ENCODE measurements at regions not wholly inside any gene's neighbourhood (a gene's known extent, or its start where the extent isn't known, plus 50 kb on each side); places are given as distances from the start of the nearest gene placed in this dataset.

DNA sequence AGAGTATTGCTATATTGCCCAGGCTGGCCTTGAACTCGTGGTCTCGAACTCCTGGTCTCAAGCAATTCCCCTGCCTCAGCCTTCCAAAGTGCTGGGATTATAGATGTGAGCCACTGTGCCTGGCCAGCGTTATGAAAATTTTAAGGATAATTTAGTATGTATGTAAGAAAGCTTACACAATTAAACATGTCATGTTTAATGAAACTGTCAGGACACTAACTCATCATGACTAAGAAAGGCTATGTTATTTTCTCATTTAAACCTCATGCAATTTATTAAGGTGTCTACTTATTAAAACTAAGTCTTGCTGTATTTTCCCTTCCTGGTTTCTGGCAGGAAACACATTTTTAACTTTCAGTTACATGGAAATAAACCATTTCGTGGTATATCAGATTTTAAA lies 106.8 kb upstream of the ATP10A start:
- no peak for DNase-seq (ENCODE audit: low read depth)

DNA sequence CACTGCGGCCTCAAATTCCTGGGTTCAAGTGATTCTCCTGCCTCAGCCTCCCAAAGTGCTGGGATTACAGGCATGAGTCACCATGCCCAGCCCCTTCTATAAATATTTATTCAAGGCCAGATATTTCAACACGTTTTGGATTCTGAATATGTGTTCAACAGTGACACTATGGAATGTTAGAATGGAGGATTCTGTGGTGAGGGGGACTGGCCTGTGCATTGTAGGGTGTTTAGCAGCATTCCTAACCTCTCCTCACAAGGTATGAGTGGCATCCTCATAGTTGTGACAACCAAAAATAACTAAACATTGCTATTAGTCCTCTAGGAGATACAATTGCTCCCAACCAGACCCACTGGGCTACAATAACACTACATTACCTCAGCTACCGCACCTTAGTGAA lies 104.0 kb upstream of the ATP10A start:
- no peak for DNase-seq (ENCODE audit: low read depth)

DNA sequence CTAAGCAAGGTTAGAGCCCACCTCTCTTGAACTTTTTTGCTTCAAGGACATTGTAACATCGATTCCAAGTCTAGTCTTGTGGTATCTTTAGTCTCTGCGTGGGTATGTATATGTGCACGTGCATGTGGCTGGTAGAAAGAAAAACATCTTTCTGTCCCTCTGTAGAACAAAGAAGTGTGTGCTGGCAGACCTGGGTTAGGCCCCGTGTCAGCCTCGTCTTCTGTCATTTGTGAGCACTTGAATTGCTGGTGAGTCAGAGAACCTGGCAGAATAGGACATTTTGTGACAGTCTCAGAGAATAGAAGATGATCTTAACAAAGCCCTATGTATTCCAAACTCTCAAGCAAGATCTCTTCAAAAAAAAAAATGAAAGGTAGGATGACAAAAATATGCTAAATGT lies 102.2 kb upstream of the ATP10A start:
- DNase-seq (ENCODE audit: low read depth) = no peak

DNA sequence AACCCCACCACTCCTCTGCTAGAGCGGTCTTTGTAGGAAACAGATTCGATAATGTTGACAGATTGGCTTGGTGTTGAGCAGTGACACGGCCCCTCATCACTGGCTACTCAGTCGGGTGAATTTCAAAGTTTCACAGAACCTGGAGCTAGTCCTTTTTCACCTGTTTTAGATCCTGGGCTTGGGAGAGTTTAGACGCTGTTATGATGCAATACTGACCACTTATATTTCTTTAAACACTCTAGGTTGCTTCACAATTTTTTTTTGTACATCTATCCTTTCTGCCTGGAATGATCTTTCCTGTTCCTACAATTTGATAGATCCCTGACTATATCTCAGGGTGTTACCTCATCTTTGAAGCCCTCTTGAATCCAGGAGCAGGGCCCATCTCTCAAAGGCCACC lies 97.1 kb upstream of the ATP10A start:
- no peak for DNase-seq (ENCODE audit: low read depth)

DNA sequence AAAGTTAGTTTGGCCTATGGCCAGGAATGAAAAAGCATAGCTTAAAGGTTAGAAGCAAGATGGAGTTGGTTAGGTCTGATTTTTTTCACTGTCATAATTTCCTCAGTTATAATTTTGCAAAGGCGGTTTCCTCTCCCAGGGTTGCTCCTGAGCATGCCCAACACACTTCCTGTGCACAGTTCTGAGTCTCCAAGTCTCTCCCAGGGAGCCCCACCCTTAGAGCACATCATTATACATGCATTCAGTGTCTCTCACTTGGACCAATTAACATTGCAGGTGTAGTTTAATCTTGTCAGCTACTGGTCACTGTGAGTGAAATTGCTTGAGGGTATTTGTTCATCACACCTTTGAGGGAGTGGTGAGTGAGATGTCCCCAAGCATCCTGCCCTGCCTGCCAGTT lies 96.0 kb upstream of the ATP10A start:
- no peak for DNase-seq (ENCODE audit: low read depth)

DNA sequence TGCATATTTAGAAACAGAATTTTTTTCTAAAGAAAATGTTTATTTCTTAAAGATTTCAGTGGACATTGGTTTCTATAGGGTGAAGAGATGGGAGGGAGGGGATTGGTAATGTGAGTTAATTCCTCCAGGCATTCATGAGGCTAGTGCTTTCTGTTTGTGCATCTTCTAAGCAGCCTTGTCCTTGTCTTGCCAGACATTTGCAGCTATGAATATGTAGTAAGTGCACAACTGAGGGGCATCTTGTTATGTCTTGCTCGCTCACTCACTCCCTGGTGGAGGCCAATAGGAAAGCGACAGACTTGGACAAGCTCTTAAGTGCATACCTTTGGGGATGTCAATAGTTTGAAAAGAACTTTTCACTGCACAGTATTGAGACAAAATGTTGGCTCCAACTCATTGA lies 92.5 kb upstream of the ATP10A start:
- DNase-seq (ENCODE audit: low read depth) = no peak

DNA sequence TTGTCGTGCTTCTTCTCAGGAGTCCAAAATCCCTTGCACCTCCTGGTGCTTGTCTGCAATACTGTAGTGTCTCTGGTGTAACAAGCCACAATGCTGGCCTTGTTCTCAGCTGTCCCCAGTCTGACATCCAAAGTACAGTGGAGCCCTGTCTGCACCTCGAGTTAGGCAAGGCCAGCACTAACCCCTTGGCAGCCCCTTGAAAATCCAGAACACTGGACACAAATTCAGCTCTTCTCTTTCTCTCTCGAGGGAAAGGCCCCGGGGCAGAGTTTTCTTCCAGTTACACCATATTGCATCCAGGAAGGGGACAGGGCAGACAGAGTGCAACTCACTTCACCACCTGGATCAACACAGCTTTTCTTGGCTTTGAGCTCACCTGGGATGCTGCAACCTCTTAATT lies 91.3 kb upstream of the ATP10A start:
- DNase-seq (ENCODE audit: low read depth) = no peak

DNA sequence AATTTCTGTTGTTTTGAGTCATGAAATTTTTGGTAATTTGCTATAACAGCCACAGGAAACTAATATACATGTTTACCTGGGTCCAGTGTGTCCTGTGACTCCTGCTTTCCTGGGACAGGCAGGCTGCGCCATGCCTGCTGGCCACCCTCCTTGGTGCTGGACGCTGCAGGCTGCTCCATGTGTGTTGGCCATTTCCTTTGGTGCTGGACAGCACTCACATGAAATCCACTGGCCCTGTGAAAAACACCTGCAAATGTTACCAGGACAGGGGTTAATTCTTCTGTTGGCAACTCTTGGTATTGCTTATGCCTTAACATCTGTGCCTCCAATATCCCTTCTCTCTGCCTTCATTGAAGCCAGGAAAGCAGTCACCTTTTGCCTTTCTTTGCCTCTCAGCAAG lies 86.9 kb upstream of the ATP10A start:
- DNase-seq (ENCODE audit: low read depth) = no peak

DNA sequence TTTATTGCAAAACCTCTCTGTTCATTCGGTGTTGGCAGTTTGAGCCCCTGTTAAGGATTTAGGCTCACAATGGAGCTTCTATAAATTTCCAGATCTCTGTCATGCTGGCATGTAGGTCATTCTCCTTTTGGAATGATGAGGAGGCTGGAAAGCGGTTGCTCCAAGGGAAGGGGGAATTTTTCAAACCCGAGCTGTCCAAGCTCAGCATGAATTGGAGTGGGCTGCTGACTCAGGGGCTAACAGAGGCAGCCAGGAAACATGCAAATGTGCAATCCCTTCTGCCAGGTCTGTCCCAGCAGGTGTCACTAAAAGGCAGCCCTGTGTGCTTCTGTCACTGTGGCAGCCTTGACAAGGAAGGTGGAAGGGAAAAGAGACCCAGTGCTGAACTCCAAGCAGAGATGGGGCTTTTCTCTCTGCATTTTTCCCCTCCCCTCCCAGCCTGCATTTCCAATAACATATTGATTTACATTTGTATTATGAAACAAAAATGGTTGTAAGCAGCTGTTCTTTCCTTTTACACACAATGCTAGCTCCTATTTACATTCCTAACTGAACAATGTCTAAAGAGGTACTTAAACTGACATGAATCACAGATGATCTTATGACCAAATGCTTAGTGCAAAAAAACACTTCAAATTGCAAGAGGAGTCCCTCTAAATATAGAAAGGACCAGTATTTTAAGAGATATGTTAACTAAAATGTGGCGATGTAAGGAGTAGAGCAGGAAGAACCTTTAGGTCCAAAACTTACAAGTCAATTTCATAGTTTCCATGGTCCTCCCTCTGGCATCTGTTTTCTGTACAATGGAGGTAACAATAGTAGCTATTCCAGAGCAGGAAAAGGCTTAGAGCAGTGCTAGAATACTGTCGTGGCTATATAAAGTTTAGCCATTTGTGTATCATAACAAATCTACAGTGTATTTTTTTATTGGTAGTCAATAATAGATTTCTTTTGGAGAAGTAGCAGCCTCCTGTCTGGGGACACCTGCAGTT lies 84.5 kb upstream of the ATP10A start:
- DNase-seq (ENCODE audit: low read depth) = no peak

DNA sequence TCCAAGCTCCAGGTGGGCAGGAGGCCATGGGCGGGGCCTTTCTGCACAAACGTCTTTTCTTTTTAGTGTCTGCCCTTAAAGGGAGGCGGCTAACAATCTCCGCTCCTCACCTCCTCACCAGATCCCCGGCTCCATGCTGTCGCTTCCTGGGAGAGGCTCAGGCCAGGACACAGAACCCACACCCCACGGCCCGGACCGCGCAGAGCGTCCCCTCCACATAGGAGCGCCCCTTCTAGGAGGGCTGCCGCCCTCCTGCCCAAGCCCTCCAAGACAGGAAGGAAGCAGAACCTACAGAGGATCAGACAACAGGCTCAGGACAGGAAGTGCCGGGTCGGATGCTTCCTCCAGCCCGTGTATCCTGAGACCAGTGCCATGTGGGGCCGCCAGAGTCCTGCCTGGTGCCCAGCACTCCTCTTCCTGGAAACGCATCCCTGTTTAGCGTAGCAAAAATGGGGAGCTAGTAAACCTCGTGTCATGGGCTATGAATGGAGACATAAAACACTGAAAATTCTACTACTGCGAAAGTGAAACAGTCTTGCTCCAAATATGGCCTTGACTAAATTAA lies 83.2 kb upstream of the ATP10A start:
- DNase-seq (ENCODE audit: low read depth) = no peak

DNA sequence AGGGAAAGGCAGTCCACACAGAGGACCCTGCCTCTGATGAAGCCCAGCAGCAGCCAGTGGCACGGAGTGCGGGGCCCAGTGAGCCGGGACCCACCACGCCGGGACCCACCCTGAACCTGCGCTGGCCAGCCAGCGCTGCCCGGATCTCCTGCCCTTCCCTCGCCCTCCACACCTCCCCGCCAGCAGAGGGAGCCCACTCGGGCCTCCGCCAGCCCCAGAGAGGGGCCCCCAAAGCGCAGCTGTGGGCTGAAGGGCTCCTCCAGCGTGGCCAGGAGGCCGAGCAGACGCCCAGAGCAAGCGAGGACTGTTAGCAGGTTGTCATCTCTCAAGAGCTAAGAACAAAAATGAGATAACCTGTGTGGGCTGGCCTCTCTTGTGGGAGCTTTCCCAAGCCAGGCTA lies 81.3 kb upstream of the ATP10A start:
- no peak for DNase-seq (ENCODE audit: low read depth)

DNA sequence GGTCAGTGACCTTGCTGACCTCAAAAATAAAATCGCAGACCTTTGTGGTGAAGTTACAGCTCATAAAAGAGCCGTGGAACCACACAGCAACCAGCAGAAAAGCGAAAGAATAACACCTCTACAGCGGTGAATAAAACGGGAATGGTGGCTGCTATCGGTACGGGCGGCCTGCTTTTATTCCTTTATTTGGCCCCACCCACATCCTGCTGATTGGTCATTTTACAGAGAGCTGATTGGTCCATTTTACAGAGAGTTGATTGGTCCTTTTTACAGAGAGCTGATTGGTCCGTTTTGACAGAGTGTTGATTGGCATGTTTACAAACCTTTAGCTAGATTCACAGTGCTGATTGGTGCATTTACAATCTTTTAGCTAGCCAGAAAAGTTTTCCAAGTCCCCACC lies 80.7 kb upstream of the ATP10A start:
- no peak for DNase-seq (ENCODE audit: low read depth)

DNA sequence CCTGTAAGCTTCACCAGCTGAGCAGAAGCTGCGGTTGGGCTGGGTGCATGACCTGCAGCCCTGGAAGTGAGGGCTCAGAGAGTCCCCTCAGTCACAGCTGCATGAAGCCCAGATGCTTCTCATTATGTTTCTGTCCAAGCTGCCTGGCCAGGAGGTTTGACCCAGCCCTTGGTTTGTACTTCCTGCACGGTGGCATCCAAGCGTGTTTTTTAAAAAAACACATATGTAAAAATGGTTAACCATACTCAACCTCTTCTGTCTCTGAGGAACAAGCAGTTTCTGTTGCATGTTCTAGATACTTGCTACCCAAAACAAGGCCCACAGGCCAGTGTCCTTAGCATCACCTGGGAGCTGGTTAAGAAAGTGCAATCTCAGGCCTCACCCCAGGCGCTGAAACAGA lies 76.0 kb upstream of the ATP10A start:
- DNase-seq (ENCODE audit: low read depth) = no peak

DNA sequence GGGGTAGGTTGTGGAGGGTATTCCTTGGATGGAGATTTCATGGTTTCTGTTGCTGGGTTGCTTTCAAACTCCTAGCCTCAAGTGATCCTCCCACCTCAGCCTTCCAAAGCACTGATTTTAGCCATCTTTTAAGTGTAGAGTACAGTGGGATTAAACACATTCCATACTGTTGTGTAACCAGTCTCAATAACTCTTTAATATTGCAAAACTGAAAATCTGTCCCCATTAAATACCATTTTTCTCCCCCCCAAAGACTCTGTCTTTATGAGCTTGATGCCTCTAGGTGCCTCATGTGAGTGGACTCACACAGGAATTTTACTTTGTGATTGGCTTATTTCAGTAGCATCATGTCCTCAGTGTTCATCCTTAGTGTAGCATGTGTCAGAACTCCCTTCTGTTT lies 74.7 kb upstream of the ATP10A start:
- no peak for DNase-seq (ENCODE audit: low read depth)

DNA sequence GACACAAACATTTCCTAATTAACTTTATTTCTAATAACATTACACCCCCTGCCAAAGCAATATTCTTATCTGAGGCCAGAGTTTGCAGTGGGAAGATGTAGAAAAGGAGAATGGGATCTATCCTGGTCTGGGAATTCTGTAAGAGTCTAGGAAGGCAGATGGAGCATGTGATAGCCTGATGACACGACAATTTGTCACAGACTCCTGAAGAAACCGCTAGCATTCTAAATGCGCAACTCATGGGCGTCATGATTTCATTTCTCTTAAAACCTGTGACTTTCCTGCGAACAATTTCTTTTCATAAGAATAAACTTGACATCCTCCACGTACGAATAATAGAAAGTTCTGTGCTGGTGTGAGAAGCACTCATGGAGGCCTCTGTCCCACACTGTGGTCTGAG lies 72.9 kb upstream of the ATP10A start:
- no peak for DNase-seq (ENCODE audit: low read depth)

DNA sequence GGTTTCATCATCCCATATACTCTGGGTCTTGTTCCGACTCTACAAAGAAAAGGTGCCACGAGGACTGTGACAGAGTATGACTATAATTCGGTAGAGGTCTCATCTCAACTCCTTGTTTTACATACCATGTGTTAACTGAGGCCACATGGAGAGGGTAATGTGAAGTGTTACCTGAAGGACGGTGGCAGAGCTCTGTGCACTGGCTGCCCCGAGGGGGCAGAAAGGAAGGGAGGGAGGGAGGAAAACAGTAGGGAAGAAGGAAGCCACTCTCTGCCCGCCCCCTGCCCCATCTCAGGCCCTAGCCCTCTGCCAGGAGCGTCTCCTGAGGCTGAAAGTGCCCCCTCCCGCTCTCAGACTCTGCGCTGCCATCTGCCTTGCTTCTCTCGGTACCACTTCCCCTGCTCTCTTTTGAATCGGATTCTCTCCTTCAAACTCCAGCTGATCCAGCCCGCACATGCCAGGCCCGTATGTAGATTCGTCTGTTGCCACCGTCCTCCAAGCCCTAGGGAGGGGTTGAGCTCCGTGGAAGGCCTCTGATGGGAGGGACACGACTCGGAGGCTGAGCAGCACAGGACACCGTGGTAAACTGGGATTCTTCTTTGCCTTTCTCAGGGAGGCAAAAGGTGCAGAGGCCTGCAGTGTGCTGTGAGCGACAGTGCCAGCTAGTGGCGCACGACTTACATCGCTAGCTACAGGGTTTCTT lies 70.5 kb upstream of the ATP10A start:
- peak; percentile 70 for DNase-seq (ENCODE audit: low read depth)

DNA sequence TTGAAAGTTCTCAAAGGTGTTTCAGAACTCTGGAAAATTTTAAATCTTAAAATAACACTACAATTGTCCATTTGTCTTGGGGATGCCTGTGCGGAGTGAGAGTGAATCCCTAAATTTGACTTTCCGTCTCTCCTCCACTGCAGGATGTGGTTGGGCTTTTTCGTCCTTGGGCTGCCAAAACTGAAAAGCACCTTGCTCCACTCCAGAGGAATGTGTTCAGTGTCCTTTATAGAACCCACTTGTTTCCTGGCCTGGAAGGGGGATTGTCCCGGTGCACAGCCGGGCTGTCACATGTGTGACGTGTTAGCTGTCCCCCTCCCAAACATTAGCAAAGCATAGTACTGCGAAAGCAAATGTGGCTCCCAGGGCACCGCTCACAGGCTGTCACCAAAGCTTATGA lies 69.6 kb upstream of the ATP10A start:
- no peak for DNase-seq (ENCODE audit: low read depth)

DNA sequence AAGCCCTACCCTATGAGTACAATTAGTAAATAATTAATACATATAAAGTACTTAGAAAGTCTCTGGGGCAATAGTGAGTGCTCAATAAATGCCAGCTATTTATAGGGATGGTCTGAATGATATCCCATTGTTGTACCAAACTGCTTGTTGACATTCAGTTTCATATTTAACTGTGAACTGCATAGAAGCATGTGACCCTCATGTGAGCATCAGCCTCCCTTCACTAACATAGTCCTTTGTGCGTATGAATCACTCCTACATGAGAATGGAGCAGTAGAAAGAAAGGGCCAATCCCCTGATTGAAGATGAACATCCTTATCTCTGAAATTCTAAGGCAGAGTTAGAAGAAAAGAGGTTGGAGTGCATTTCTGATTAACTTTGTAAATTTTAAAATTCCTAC lies 68.7 kb upstream of the ATP10A start:
- no peak for DNase-seq (ENCODE audit: low read depth)

DNA sequence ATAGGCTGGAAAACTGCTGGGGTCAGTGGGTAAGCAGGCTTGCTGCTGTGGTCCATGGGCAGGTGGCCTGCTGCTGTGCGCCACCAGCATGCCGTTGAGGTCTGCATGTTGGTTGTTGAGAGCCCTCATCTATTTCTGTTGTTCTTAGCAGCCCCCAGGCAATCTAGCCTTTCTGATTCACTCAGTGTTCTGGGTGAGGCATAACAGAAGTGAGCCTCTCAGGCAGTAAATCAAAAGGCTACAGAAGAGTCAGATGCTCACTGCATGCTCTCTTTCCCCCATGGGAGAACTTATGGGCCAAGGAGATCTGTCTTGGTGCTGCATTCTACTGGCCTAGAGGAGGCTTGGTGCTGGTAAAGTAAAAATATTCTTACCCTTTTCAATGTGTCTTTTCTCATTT lies 67.8 kb upstream of the ATP10A start:
- no peak for DNase-seq (ENCODE audit: low read depth)

Measured in forelimb muscle (tissue), 1 donor.